PC-3 (cell line): ENCODE measurements at regions not wholly inside any gene's neighbourhood (a gene's known extent, or its start where the extent isn't known, plus 50 kb on each side); places are given as distances from the start of the nearest gene placed in this dataset.
"Not testable (repeated sequence)": the region's sequence is repeated elsewhere in the genome, so short reads cannot be mapped to it uniquely, and the experiment has no call there.

Experiments used
- ATAC-seq: fragments of 200-7000 bp; cut with Tn5 transposase; 2 replicates; pipeline ENCODE4 v1.9.1; 2020; ENCODE audit warnings: mild to moderate bottlenecking, moderate library complexity
- BruUV-seq: library from RNA; stranded (reverse); fragments of 400-500 nt; replicated peaks from 2 replicates; lab custom pipeline; 2021; lab: Mats Ljungman, UMichigan
- CTCF ChIA-PET: fragments of 300-600 bp; sonication (Branson Sonifier 250); formaldehyde crosslinking; loops from one replicate; lab custom pipeline; 2022; ENCODE audit warnings: antibody characterized with exemption; lab: Charles Lee
- POLR2A ChIA-PET: fragments of 300-600 bp; sonication (Branson Sonifier 250); formaldehyde crosslinking; loops from one replicate; lab custom pipeline; 2022; ENCODE audit warnings: antibody characterized with exemption; ENCODE audit not compliant: unreplicated experiment; lab: Charles Lee
- DNase-seq: peaks from one replicate; pipeline ENCODE4 v3.0.0-alpha.2; 2015
- H2AFZ ChIP-seq: fragments of 300-600 bp; sonication (generic); 2 replicates; pipeline ENCODE4 v1.6.0; 2016; ENCODE audit warnings: antibody characterized with exemption, low read length
- H3F3A ChIP-seq: fragments of 300-600 bp; sonication (generic); one replicate; pipeline ENCODE4 v1.6.0; 2017; ENCODE audit warnings: antibody characterized with exemption, low read length, control low read depth, mild to moderate bottlenecking; ENCODE audit not compliant: unreplicated experiment
- H3K27ac ChIP-seq: fragments of 300-600 bp; sonication (generic); 2 replicates; pipeline ENCODE4 v1.5.1; 2016; ENCODE audit warnings: mild to moderate bottlenecking, low read length
- H3K27me3 ChIP-seq: fragments of 300-600 bp; sonication (generic); 2 replicates; pipeline ENCODE4 v1.6.1; 2016; ENCODE audit warnings: low read length, mixed read lengths
- H3K36me3 ChIP-seq: fragments of 300-600 bp; sonication (generic); 2 replicates; pipeline ENCODE4 v1.6.1; 2016; ENCODE audit warnings: low read depth, mixed run types, low read length, mixed read lengths
- H3K4me1 ChIP-seq: fragments of 300-600 bp; sonication (generic); 2 replicates; pipeline ENCODE4 v1.5.1; 2016; ENCODE audit warnings: low read length; ENCODE audit not compliant: insufficient read depth
- H3K4me2 ChIP-seq: fragments of 300-600 bp; sonication (generic); 2 replicates; pipeline ENCODE4 v1.6.0; 2016; ENCODE audit warnings: low read length
- H3K4me3 ChIP-seq: fragments of 300-600 bp; sonication (generic); 2 replicates; pipeline ENCODE4 v1.5.1; 2016; ENCODE audit warnings: mild to moderate bottlenecking, low read length, mixed read lengths
- H3K79me2 ChIP-seq: fragments of 300-600 bp; sonication (generic); 2 replicates; pipeline ENCODE4 v1.6.1; 2017; ENCODE audit warnings: low read length, mixed read lengths
- H3K9ac ChIP-seq: fragments of 300-600 bp; sonication (generic); 2 replicates; pipeline ENCODE4 v1.6.0; 2016; ENCODE audit warnings: mild to moderate bottlenecking, low read length
- H3K9me2 ChIP-seq: fragments of 300-600 bp; sonication (generic); replicated peaks from 2 replicates; pipeline ENCODE4 v1.6.1; 2016; ENCODE audit warnings: mixed run types, low read length, mixed read lengths
- H3K9me3 ChIP-seq: fragments of 300-600 bp; sonication (generic); 2 replicates; pipeline ENCODE4 v1.6.1; 2016; ENCODE audit warnings: low read length, mixed read lengths
- H4K20me1 ChIP-seq: fragments of 300-600 bp; sonication (generic); 2 replicates; pipeline ENCODE4 v1.6.1; 2016; ENCODE audit warnings: low read length, mixed read lengths
- EZH2 ChIP-seq: fragments of 300-600 bp; sonication (generic); IDR thresholded peaks from one replicate; pipeline ENCODE4 v1.6.1; 2017; ENCODE audit warnings: antibody characterized with exemption, mild to moderate bottlenecking, low read length; ENCODE audit not compliant: unreplicated experiment
- EZH2phosphoT487 ChIP-seq: fragments of 300-600 bp; sonication (generic); IDR thresholded peaks from 2 replicates; pipeline ENCODE4 v1.6.1; 2018; ENCODE audit warnings: mild to moderate bottlenecking, antibody characterized with exemption, low read length, borderline replicate concordance
- intact Hi-C: fragments of 100-400 bp; cut with micrococcal nuclease; formaldehyde crosslinking; loops from 2 replicates; pipeline ENCODE4 v1.9.0; 2023
- TF ChIP-seq, protein P1 (sequence below): fragments of 300-600 bp; sonication (generic); conservative IDR thresholded peaks from 2 replicates; pipeline ENCODE4 v1.5.1; 2017; ENCODE audit warnings: antibody characterized with exemption, low read depth, mild to moderate bottlenecking, low read length

DNA sequence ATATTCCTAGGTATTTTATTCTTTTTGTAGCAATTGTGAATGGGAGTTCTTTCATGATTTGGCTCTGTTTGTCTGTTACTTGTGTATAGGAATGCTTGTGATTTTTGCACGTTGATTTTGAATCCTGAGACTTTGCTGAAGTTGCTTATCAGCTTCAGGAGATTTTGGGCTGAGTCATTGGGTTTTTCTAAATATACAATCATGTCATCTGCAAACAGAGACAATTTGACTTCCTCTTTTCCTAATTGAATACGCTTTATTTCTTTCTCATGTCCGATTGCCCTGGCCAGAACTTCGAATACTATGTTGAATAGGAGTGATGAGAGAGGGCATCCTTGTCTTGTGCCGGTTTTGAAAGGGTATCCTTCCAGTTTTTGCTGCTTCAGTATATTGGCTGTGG is 234.6 kb upstream of the RASGRP1 start:
- H3K9me3 ChIP-seq, intact Hi-C loops, H2AFZ ChIP-seq, H4K20me1 ChIP-seq, H3K79me2 ChIP-seq, H3K4me1 ChIP-seq, POLR2A ChIA-PET, BruUV-seq, H3K27ac ChIP-seq, ATAC-seq, CTCF ChIA-PET, DNase-seq, H3F3A ChIP-seq, H3K36me3 ChIP-seq, H3K9me2 ChIP-seq, H3K9ac ChIP-seq, H3K4me3 ChIP-seq, H3K4me2 ChIP-seq, H3K27me3 ChIP-seq: not testable (repeated sequence)

DNA sequence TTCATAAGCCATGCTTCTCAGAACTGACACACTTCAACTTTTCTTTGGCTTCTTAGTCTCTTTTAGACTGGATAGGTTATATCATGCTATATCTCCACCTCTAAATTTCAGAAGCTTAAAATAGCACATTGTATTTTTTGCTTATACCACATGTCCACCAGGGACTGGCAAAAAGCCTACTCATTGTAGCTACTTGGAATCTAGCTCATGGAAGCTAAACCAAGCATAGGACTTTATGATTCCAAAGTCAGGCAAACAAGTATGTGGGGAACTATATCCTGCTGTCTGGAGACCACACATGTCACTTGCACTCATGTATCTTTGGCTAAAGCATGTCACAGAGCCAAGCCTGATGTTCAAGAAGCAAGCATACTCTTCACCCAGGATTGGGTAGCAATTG is 245.0 kb upstream of the RASGRP1 start:
- CTCF ChIA-PET, result no interaction called here
- BruUV-seq, result no TSS peak
- H2AFZ ChIP-seq, result no peak overlapping the region

DNA sequence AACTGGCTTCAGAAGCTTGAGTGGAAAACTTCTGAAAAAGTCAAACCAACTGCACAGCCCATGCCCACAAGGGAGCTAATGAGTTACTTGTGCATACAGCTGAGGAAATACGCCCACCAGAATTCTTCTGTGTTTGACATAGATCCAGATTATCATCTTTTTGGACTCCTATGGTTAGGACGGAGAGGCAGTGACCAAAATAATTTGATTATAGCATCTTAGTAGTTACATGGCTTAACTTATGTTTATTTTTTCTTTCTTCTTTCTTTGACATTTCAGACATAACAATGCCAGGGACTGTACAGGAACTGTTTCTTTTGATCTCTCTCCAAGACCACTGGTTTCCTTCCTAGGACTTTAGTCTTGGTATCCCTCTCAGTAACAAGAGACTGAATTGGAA is 246.1 kb upstream of the RASGRP1 start:
- H3K9me3 ChIP-seq, result no peaks in the 10 kb centered on the region
- H3K79me2 ChIP-seq, result no peaks in the 10 kb centered on the region
- no peaks in the 10 kb centered on the region for H3K9me2 ChIP-seq
- no peak overlapping the region for H3K4me2 ChIP-seq
- H3K27me3 ChIP-seq, result no peaks in the 10 kb centered on the region
- H3K4me1 ChIP-seq, result no peaks in the 10 kb centered on the region
- H3F3A ChIP-seq, result no peaks in the 10 kb centered on the region
- no peak overlapping the region for H3K4me3 ChIP-seq
- H3K27ac ChIP-seq, result no peak overlapping the region
- H4K20me1 ChIP-seq, result no peaks in the 10 kb centered on the region
- intact Hi-C loops, result loop anchor here (10.0 kb wide), 1 partner anchor 624 kb away; no protein-coding TSS in a partner anchor
- CTCF ChIA-PET, result no interaction called here
- H3K36me3 ChIP-seq, result no peaks in the 10 kb centered on the region
- DNase-seq, result no peak
- H2AFZ ChIP-seq, result no peak overlapping the region
- POLR2A ChIA-PET, result no interaction called here
- no peak overlapping the region for H3K9ac ChIP-seq
- ATAC-seq, result no peak
- no TSS peak for BruUV-seq
- TF ChIP-seq, protein P1, sequence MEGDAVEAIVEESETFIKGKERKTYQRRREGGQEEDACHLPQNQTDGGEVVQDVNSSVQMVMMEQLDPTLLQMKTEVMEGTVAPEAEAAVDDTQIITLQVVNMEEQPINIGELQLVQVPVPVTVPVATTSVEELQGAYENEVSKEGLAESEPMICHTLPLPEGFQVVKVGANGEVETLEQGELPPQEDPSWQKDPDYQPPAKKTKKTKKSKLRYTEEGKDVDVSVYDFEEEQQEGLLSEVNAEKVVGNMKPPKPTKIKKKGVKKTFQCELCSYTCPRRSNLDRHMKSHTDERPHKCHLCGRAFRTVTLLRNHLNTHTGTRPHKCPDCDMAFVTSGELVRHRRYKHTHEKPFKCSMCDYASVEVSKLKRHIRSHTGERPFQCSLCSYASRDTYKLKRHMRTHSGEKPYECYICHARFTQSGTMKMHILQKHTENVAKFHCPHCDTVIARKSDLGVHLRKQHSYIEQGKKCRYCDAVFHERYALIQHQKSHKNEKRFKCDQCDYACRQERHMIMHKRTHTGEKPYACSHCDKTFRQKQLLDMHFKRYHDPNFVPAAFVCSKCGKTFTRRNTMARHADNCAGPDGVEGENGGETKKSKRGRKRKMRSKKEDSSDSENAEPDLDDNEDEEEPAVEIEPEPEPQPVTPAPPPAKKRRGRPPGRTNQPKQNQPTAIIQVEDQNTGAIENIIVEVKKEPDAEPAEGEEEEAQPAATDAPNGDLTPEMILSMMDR, result no peak
- no peak for TF ChIP-seq EZH2
- no peak for TF ChIP-seq EZH2phosphoT487

More for the DNA sequence above, 245.0 kb upstream of the RASGRP1 start:
- Histone ChIP-seq H3K36me3 (no peaks in the 10 kb centered on the region), H3K4me2 (no peak overlapping the region), H3K79me2 (no peaks in the 10 kb centered on the region), H3K9ac (no peak overlapping the region), H3F3A (no peaks in the 10 kb centered on the region), H3K9me2 (no peaks in the 10 kb centered on the region), H3K27ac (no peak overlapping the region), H3K27me3 (no peaks in the 10 kb centered on the region), H3K4me3 (no peak overlapping the region), H4K20me1 (no peaks in the 10 kb centered on the region), H3K4me1 (no peaks in the 10 kb centered on the region), H3K9me3 (no peaks in the 10 kb centered on the region)
- POLR2A ChIA-PET, result no interaction called here
- TF ChIP-seq, protein P1, result no peak
- TF ChIP-seq EZH2phosphoT487, result no peak
- ATAC-seq (no peak), DNase-seq (no peak)
- intact Hi-C loops, result loop anchor here (10.0 kb wide), 1 partner anchor 625 kb away; no protein-coding TSS in a partner anchor

DNA sequence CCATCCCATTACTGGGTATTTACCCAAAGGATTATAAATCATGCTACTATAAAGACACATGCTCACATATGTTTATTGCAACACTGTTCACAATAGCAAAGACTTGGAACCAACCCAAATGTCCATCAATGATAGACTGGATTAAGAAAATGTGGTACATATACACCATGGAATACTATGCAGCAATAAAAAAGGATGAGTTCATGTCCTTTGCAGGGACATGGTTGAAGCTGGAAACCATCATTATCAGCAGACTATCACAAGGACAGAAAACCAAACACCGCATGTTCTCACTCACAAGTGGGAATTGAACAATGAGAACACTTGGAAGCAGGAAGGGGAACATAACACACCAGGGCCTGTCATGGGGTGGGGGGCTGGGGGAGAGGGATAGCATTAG is 249.6 kb upstream of the RASGRP1 start:
- H4K20me1 ChIP-seq, BruUV-seq, H3K9ac ChIP-seq, H3F3A ChIP-seq, POLR2A ChIA-PET, H3K27ac ChIP-seq, H3K4me2 ChIP-seq, H3K4me3 ChIP-seq, H3K36me3 ChIP-seq, H3K9me3 ChIP-seq, H3K4me1 ChIP-seq, H3K79me2 ChIP-seq, H3K27me3 ChIP-seq, H3K9me2 ChIP-seq, DNase-seq, H2AFZ ChIP-seq, ATAC-seq: not testable (repeated sequence)
- CTCF ChIA-PET, result interaction anchor here (0.6 kb wide), 1 partner anchor 180 kb away, joined by 3 read pairs; no protein-coding TSS in a partner anchor
- intact Hi-C loops, result loop anchor here (10.0 kb wide), 1 partner anchor 621 kb away; no protein-coding TSS in a partner anchor
